HG02852 (cell line): ENCODE measurements at regions not wholly inside any gene's neighbourhood (a gene's known extent, or its start where the extent isn't known, plus 50 kb on each side); places are given as distances from the start of the nearest gene placed in this dataset.
A peak's percentile ranks its signal among the peaks of the same experiment; 100 is the strongest.
"Not testable (repeated sequence)": the region's sequence is repeated elsewhere in the genome, so short reads cannot be mapped to it uniquely, and the experiment has no call there.

ENCODE experiments used
- ATAC-seq: cut with Tn5 transposase; IDR thresholded peaks from one replicate; pipeline ENCODE4 v1.9.1; 2021; ENCODE audit warnings: mild to moderate bottlenecking, moderate library complexity; ENCODE audit not compliant: unreplicated experiment

GRCh38 chr17:65312718-65313377 lies 175.7 kb downstream of the RGS9 start:
- no peak for ATAC-seq

GRCh38 chr17:65311261-65311660 lies 174.1 kb downstream of the RGS9 start:
- ATAC-seq: no peak

- ATAC-seq: no peak
Observed at GRCh38 chr17:65307961-65308316, 170.8 kb downstream of the RGS9 start.

- ATAC-seq: no peak
Observed at GRCh38 chr17:65307081-65307960, 170.2 kb downstream of the RGS9 start.

DNA sequence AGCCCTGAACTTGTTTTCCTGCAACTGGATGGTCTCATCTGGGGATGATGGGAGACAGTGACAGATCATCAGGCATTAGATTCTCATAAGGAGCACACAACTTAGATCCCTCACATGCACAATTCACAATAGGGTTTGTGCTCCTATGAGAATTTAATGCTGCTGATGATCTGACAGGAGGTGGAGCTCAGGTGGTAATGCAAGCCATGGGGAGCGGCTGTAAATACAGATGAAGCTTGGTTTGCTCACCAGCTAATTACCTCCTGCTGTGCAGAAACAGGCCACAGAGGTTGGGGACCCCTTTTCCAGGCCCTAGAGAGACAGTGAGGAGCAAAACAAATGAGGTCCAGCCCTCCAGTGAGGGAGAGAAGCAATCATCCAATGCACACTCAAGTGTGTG lies 168.6 kb downstream of the RGS9 start:
- ATAC-seq: no peak

DNA sequence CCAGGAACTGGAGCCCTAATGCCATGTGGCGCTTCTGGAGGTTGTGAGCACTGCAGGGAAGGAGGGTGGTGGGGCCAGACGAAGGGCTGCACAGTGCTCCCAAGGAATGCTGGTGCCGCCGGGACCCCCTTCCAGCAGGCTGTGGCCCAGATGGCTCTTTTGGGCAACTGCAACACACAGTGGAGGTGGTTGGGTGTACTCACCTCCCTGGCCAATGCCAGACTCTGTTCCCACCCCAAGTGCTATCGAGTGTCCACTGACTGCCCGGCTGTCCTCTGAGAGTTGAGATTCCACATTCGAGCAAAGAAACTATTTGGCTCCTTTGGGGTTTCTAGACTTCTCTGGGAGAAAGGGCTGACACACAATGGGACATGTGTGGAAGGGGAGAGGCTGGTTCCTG lies 167.9 kb downstream of the RGS9 start:
- ATAC-seq: no peak

GRCh38 chr17:65301882-65302281 lies 164.7 kb downstream of the RGS9 start:
- not testable (repeated sequence) for ATAC-seq

- no peak for ATAC-seq
Observed at GRCh38 chr17:65301184-65301583, 164.0 kb downstream of the RGS9 start.

DNA sequence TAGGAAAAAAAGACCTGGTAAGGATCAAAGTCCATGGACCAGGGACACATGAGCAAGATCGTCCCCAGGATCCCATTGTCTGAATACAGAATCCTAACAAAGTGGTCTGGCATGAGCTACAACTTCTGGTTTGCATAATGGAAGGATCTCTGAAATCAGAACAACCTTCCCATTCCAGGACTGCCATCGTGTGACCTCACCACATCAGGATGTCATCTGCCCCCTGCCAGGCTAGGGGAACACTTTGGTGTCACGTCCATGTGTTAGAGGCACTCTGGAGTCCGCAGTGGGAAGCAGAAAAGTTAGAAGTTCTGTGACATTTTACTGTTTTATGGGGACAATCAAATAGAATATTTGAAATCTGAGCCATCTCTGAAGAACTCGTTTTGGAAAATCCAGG lies 160.7 kb downstream of the RGS9 start:
- no peak for ATAC-seq

DNA sequence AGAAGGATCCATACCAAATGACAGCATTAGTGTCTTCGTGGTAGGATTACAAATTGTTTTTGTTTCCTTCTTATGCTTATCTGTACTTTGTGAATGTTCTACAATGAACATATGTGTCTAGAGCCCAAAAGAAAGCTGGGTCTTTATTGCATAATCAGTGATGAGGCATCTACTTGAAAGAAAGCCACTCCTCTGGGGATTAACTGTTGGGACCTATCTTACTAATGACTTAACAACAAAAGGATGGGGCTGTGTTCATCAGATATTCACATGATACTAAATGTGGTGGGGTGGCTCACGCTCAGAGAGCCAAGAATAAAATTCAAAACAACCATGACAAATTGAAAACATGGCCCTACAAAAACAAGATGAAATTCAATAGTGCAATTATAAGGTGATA lies 160.2 kb downstream of the RGS9 start:
- no peak for ATAC-seq

DNA sequence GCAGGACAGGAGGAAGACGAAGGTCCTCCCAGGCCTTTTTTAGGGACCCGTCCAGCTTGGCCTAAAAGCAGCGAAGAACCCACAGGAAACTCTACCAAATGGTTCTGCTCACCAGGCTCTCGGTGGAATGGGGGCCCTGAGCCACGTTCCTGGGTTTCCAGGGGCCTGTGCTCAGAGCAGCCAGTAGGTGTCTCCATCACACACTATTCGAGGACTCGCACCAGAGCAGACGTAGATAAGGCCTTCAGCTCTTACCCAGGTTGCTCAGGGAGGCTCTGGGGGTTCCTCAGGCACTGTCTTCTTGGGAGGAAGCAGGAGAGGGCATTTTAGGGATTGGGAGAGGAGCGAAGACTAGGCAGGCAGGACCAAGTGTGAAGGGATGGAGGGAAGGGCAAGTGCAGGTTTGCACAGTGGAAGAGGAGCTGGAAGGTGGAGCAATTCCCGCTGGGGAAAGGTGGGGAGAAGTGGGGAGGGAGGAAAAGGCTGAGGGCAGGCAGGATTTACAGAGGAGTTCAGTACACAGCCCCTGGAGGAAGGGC lies 157.1 kb downstream of the RGS9 start:
- ATAC-seq: peak; percentile 68

DNA sequence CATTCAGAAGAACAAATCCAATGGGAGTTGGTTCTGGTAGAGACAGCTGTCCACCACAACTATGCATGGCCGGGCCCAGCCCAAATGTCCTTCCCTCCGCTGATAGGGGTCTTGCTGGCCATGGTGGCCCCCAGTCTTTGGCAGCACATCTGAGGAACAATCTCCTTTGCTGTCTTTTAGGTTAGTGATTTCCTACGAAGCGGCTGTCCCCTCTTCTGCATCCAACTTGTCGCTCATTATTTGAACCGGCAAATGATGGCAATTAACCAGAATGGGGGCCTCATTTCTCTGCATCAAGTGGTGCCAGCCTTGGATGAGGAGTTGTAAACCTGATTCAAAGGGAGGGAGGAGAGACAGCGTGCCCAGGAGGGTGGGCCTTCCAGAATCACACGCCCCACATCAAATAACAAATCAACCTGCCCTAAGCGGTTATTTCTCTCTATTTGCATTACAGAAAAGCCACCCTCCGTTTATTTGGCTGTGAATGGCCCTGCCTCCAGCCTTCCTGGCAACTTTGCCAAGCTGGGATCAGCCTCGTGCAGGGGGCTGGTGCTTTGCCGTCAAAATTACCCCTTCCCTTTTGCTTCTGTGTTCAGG lies 156.5 kb downstream of the RGS9 start:
- ATAC-seq: no peak

GRCh38 chr17:65292430-65292829 lies 155.3 kb downstream of the RGS9 start:
- no peak for ATAC-seq

GRCh38 chr17:65291301-65291700 lies 154.1 kb downstream of the RGS9 start:
- not testable (repeated sequence) for ATAC-seq

DNA sequence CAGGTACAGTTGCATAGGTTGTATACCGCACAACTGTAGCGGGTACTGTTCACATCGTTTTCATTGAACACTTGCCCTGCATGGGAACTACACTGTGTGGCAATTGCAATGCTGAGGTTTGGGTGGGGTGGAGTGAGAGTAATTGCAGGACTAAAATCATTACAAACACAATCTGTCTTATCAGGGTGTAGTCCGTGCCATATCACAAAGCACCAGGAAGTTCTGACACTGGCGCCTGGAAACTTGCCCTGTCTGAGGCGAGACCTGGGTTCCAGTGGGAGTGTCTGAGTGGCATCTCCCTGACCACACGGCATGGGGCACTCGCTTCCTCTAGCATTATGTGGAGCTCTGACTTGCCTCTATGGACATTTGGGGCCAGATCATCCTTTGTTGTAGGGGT lies 153.4 kb downstream of the RGS9 start:
- no peak for ATAC-seq

DNA sequence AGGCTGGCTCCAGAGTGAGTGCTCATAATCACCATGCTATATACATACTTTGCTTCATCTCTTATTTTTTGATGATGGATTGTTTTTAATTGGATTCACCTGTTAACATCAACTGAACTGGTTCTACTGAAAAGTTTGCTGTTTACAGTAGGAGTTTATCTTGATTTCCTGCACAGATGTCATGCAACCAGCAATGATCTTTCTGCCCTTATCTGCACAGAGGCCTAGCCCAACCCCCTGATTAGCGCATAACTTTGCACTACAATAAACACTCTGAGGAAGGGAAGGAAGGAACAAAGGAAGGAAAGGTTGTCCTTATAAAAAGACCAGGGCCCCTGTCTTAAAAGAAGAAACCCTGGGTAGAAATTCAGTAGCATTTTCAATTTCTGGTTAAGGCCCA lies 152.9 kb downstream of the RGS9 start:
- ATAC-seq: no peak

DNA sequence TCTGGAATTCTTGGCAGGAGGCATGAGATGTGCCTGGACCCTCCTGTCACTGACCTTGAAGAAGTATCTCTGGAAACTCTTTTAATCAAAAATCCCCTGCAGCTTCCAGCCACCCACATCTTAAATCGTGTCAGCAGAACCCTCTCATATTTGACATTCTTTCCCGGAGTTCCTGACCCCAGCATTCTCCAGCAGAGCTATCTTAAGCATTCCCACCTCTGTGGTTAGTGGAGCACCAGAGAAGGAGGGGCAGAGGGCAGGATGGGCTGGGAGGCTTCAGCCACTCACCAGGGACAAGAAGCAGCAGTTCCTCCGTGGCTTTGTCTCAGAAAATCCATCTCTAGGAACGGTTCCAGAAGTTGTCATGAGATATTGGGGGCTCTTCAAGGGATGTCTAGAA lies 149.9 kb downstream of the RGS9 start:
- ATAC-seq: no peak

DNA sequence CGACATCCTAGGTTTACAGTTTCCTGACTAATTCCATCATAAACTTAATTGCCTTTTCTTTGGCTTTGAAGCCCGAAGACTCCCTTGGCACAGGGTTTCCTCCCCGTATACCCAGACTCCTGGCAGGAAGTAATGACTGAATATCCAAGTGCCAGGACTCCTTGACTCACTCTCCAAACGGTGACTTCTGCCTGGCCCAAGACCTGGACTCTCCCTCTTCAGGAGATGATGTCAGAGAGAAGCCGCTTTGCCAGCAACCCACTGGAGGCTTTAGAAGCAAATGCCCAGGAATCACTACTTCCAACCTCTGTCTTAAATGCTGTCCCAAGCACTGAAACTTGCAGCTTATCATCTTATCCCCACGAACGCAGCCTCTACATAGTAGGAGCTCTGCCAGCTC lies 146.5 kb downstream of the RGS9 start:
- no peak for ATAC-seq

GRCh38 chr17:65279456-65279855 lies 142.3 kb downstream of the RGS9 start:
- no peak for ATAC-seq

DNA sequence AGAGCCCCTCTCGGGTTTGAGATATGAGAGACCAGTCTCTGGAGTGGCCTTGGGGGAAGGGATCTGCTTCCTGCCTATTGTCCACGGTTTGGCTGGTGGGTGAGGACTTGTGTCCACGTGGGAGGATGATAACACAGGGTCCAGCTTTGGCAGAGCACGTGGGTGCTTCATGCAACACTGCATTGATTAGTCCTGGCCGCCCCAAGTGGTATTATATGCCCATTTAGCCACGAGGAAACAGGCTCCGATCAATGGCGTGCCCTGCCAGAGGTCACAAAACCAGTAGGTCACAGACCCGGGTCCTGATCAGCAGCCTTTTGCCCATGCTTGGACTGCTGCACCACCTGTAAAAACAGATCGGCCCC lies 141.6 kb downstream of the RGS9 start:
- ATAC-seq: no peak

DNA sequence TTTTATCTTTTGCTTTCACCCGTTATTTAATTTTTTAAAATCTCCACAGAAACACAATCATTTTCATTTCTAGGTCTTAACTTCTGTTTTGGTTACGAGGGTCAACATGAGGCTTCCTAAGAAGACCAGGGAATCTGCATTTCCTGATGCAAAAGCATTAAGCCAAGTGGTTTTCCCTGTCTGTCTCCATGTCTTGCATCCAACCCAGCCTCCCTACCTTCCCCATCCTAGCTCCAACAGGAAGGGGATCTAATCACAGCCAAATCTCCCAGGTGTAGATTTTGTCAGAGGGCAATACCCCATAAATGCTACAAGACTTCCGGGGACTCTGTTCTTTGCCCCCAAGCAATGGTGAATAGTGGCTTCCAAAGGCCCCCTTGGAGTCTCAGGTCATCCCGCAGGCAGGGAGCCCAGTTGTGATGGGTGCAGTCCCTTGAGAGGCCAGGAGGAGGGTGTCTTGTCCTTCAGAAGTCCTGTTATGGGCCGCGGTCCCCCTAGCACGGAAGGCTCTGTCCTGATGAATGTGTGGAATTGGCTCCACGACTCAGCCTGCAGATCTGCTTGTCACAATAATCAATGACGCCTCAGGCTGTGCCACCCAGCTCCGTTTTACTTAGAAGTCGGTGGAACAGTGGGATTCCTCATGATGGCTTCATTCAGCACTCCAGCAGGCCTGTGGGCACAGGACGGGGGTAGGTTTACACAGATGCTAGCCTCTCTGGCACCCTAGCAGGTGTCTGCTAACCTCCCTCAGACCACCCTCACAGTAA lies 141.1 kb downstream of the RGS9 start:
- no peak for ATAC-seq
